Stimulated activated CD4-positive, alpha-beta T cell treated with anti-CD3 and anti-CD28 coated beads, Interleukin-4, amount 100 ng/mL, for 4 hours (primary cell): ENCODE measurements at regions not wholly inside any gene's neighbourhood (a gene's known extent, or its start where the extent isn't known, plus 50 kb on each side); places are given as distances from the start of the nearest gene placed in this dataset.
"Not testable (repeated sequence)": the region's sequence is repeated elsewhere in the genome, so short reads cannot be mapped to it uniquely, and the experiment has no call there.

ENCODE experiments used
- DNase-seq, 2 experiments: peaks; one replicate each; pipeline ENCODE4 v3.0.0-alpha.2; 2020

GRCh38 chr2:877747-878146, 72.9 kb upstream of the SNTG2 start:
- DNase-seq, result no peak

GRCh38 chr2:875687-876615, 74.7 kb upstream of the SNTG2 start:
- DNase-seq, result no peak

- DNase-seq, result no peak
Measured at GRCh38 chr2:873651-874580, 76.7 kb upstream of the SNTG2 start.

GRCh38 chr2:873027-873426, 77.6 kb upstream of the SNTG2 start:
- DNase-seq, result no peak

GRCh38 chr2:871926-872680, 78.5 kb upstream of the SNTG2 start:
- DNase-seq, result no peak

- DNase-seq, result no peak
Measured at GRCh38 chr2:871175-871727, 79.4 kb upstream of the SNTG2 start.

- no peak for DNase-seq
Measured at GRCh38 chr2:870426-870825, 80.2 kb upstream of the SNTG2 start.

- DNase-seq, result no peak
Measured at GRCh38 chr2:869894-870293, 80.8 kb upstream of the SNTG2 start.

- no peak for DNase-seq
Measured at GRCh38 chr2:869357-869871, 81.2 kb upstream of the SNTG2 start.

GRCh38 chr2:868857-869256, 81.8 kb upstream of the SNTG2 start:
- not testable (repeated sequence) for DNase-seq

GRCh38 chr2:867296-867695, 83.4 kb upstream of the SNTG2 start:
- no peak for DNase-seq

GRCh38 chr2:866887-867286, 83.8 kb upstream of the SNTG2 start:
- DNase-seq, result no peak

GRCh38 chr2:866009-866680, 84.5 kb upstream of the SNTG2 start:
- no peak for DNase-seq

- no peak for DNase-seq
Measured at GRCh38 chr2:864501-865106, 86.0 kb upstream of the SNTG2 start.

GRCh38 chr2:863732-864450, 86.8 kb upstream of the SNTG2 start:
- no peak for DNase-seq

GRCh38 chr2:862731-863466, 87.8 kb upstream of the SNTG2 start:
- no peak for DNase-seq

GRCh38 chr2:862355-862687, 88.3 kb upstream of the SNTG2 start:
- no peak for DNase-seq

- no peak for DNase-seq
Measured at GRCh38 chr2:861655-862354, 88.8 kb upstream of the SNTG2 start.

- DNase-seq, result no peak
Measured at GRCh38 chr2:860259-860855, 90.3 kb upstream of the SNTG2 start.
